H1 (cell line): ENCODE measurements at regions not wholly inside any gene's neighbourhood (a gene's known extent, or its start where the extent isn't known, plus 50 kb on each side); places are given as distances from the start of the nearest gene placed in this dataset.

Source experiments
- CTCF ChIA-PET: fragments of 300-600 bp; sonication (Branson Sonifier 250); formaldehyde crosslinking; loops from one replicate; lab custom pipeline; 2021; ENCODE audit not compliant: partially characterized antibody; lab: Charles Lee
- POLR2A ChIA-PET: fragments of 300-600 bp; sonication (Branson Sonifier 250); formaldehyde crosslinking; loops from one replicate; lab custom pipeline; 2021; ENCODE audit warnings: inconsistent platforms; ENCODE audit not compliant: partially characterized antibody; lab: Charles Lee
- DNase-seq, 2 experiments: peaks; one replicate each; pipeline versions ENCODE4 v3.0.0 to v3.0.0-alpha.2; 2010 to 2022; ENCODE audit warnings: low spot score in 2 of 2, low read depth in 1 of 2, mixed read lengths in 1 of 2
- FAIRE-seq: peaks from 2 replicates; lab custom pipeline; 2011; peaks lifted over from hg19 to GRCh38; lab: Jason Lieb, UNC
- H2AFZ ChIP-seq: 2 replicates; pipeline ENCODE4 v1.8.1; 2012; ENCODE audit warnings: low read length, inconsistent platforms
- H2AK5ac ChIP-seq: 2 replicates; pipeline ENCODE4 v1.6.1; 2013; ENCODE audit warnings: low read depth, low read length
- H2BK120ac ChIP-seq: replicated peaks from 2 replicates; pipeline ENCODE3; 2013; ENCODE audit warnings: low read depth, low read length, inconsistent platforms
- H2BK12ac ChIP-seq: 2 replicates; pipeline ENCODE4 v1.6.1; 2013; ENCODE audit warnings: low read depth, low read length
- H2BK15ac ChIP-seq: 2 replicates; pipeline ENCODE4 v1.6.1; 2013; ENCODE audit warnings: low read length
- H2BK20ac ChIP-seq: 2 replicates; pipeline ENCODE4 v1.6.1; 2013; ENCODE audit warnings: low read length
- H2BK5ac ChIP-seq: 2 replicates; pipeline ENCODE4 v1.6.1; 2013; ENCODE audit warnings: low read depth, low read length
- H3K14ac ChIP-seq: 2 replicates; pipeline ENCODE4 v1.6.1; 2013; ENCODE audit warnings: inconsistent platforms; ENCODE audit not compliant: insufficient read length
- H3K18ac ChIP-seq: 2 replicates; pipeline ENCODE4 v1.6.1; 2013; ENCODE audit warnings: low read length; ENCODE audit errors: extremely low read depth
- H3K23ac ChIP-seq: 2 replicates; pipeline ENCODE4 v1.6.1; 2013; ENCODE audit warnings: inconsistent platforms; ENCODE audit not compliant: insufficient read length
- H3K23me2 ChIP-seq: 2 replicates; pipeline ENCODE4 v1.6.1; 2013; ENCODE audit warnings: low read depth, low read length
- H3K27ac ChIP-seq: 2 replicates; pipeline ENCODE4 v1.6.1; 2011; ENCODE audit warnings: low read depth, low read length, inconsistent platforms
- H3K27me3 ChIP-seq, 4 experiments: replicated peaks in 1 of 4; 1 replicate in 1 of 4; 2 replicates in 3 of 4; pipeline versions ENCODE4 v1.6.1 to v1.8.1; 2011 to 2013; ENCODE audit warnings: low read length in 3 of 4, mild to moderate bottlenecking in 3 of 4, inconsistent platforms in 2 of 4, mixed read lengths in 2 of 4, moderate library complexity in 1 of 4; ENCODE audit not compliant: control insufficient read depth in 3 of 4, insufficient read depth in 3 of 4; ENCODE audit errors: extremely low read depth in 1 of 4
- H3K36me3 ChIP-seq, 4 experiments: 2 replicates each; pipeline versions ENCODE4 v1.6.1 to v1.8.1; 2011 to 2013; ENCODE audit warnings: mild to moderate bottlenecking in 4 of 4, low read length in 3 of 4, moderate library complexity in 2 of 4, control low read depth in 1 of 4, inconsistent platforms in 1 of 4; ENCODE audit not compliant: insufficient read depth in 4 of 4, control insufficient read depth in 2 of 4
- H3K4ac ChIP-seq: replicated peaks from 2 replicates; pipeline ENCODE3; 2013; ENCODE audit warnings: low read length, low read depth, mixed read lengths, inconsistent platforms; ENCODE audit not compliant: insufficient read length
- H3K4me1 ChIP-seq, 4 experiments: replicated peaks in 1 of 4; 1 replicate in 1 of 4; 2 replicates in 3 of 4; pipeline versions ENCODE4 v1.6.1 to v1.8.1; 2011 to 2013; ENCODE audit warnings: low read length in 3 of 4, inconsistent platforms in 2 of 4, mixed read lengths in 1 of 4; ENCODE audit not compliant: insufficient read depth in 4 of 4, control insufficient read depth in 3 of 4
- H3K4me2 ChIP-seq, 2 experiments: 2 replicates each; pipeline versions ENCODE4 v1.6.1 to v1.8.1; 2011 to 2013; ENCODE audit warnings: low read depth in 2 of 2, low read length in 2 of 2, control low read depth in 1 of 2, inconsistent platforms in 1 of 2, mild to moderate bottlenecking in 1 of 2; ENCODE audit not compliant: insufficient read depth in 1 of 2
- H3K4me3 ChIP-seq, 4 experiments: fragments of 200-600, 300-600 bp in 1 of 4; sonication (generic), shearing (Covaris generic), sonication (Bioruptor Twin) in 1 of 4; 2 replicates each; pipeline versions ENCODE4 v1.5.1 to v1.8.1; 2011 to 2016; ENCODE audit warnings: low read length in 4 of 4, low read depth in 3 of 4, control low read depth in 2 of 4, inconsistent platforms in 2 of 4, mild to moderate bottlenecking in 2 of 4, mixed read lengths in 1 of 4, moderate library complexity in 1 of 4; ENCODE audit not compliant: insufficient read depth in 2 of 4; ENCODE audit errors: extremely low read depth in 1 of 4
- H3K56ac ChIP-seq: replicated peaks from 2 replicates; pipeline ENCODE3; 2013; ENCODE audit warnings: low read depth, mild to moderate bottlenecking, mixed read lengths, low read length, inconsistent platforms; ENCODE audit not compliant: insufficient read length
- H3K79me1 ChIP-seq: 2 replicates; pipeline ENCODE4 v1.6.1; 2013; ENCODE audit warnings: low read depth, low read length, control low read depth
- H3K79me2 ChIP-seq, 2 experiments: 2 replicates each; pipeline versions ENCODE4 v1.6.1 to v1.8.1; 2012 to 2013; ENCODE audit warnings: low read length in 2 of 2, mild to moderate bottlenecking in 2 of 2, inconsistent platforms in 1 of 2; ENCODE audit not compliant: insufficient read depth in 2 of 2, control insufficient read depth in 1 of 2
- H3K9ac ChIP-seq, 4 experiments: replicated peaks in 1 of 4; 1 replicate in 1 of 4; 2 replicates in 3 of 4; pipeline versions ENCODE4 v1.6.1 to v1.8.1; 2011 to 2013; ENCODE audit warnings: low read depth in 3 of 4, low read length in 3 of 4, control low read depth in 2 of 4, mild to moderate bottlenecking in 2 of 4, moderate library complexity in 2 of 4, inconsistent platforms in 1 of 4; ENCODE audit errors: extremely low read depth in 1 of 4
- H3K9me3 ChIP-seq, 2 experiments: 2 replicates each; pipeline versions ENCODE4 v1.6.1 to v1.8.1; 2012 to 2013; ENCODE audit warnings: mild to moderate bottlenecking in 2 of 2, moderate library complexity in 2 of 2, control low read depth in 1 of 2, inconsistent platforms in 1 of 2, low read depth in 1 of 2, low read length in 1 of 2, mixed read lengths in 1 of 2; ENCODE audit not compliant: insufficient read depth in 2 of 2
- H4K20me1 ChIP-seq, 2 experiments: replicated peaks in 1 of 2; 2 replicates each; pipeline versions ENCODE3 to v1.8.1; 2011 to 2013; ENCODE audit warnings: inconsistent platforms in 2 of 2, low read length in 2 of 2, mild to moderate bottlenecking in 1 of 2; ENCODE audit not compliant: insufficient read depth in 2 of 2, control insufficient read depth in 1 of 2
- H4K5ac ChIP-seq: 2 replicates; pipeline ENCODE4 v1.6.1; 2013; ENCODE audit warnings: low read length, low read depth, mixed read lengths, inconsistent platforms; ENCODE audit not compliant: insufficient read length
- H4K8ac ChIP-seq: 2 replicates; pipeline ENCODE4 v1.8.0; 2013; ENCODE audit warnings: mild to moderate bottlenecking, moderate library complexity, low read length, inconsistent platforms; ENCODE audit not compliant: insufficient read depth; ENCODE audit errors: extremely low read depth
- H4K91ac ChIP-seq: replicated peaks from 2 replicates; pipeline ENCODE3; 2013; ENCODE audit warnings: low read length, mixed read lengths, inconsistent platforms; ENCODE audit not compliant: insufficient read length
- EGR1 ChIP-seq: IDR thresholded peaks from 2 replicates; pipeline ENCODE4 v1.6.1; 2011; ENCODE audit warnings: low read depth, low read length, borderline replicate concordance
- WGBS, 2 experiments: shearing (Covaris generic) in 1 of 2; methylation state at CpG; one replicate each; pipeline versions ENCODE4 v1.1.6 to v1.1.7; 2013 to 2015; ENCODE audit warnings: low lambda C conversion rate in 2 of 2, mixed read lengths in 2 of 2, inconsistent platforms in 1 of 2, low coverage in 1 of 2, missing lambda C conversion rate in 1 of 2; ENCODE audit not compliant: insufficient replicate concordance in 2 of 2, insufficient coverage in 1 of 2, insufficient read length in 1 of 2; ENCODE audit errors: extremely low coverage in 1 of 2, missing lambda C conversion rate in 1 of 2; 5-methylcytosine and 5-hydroxymethylcytosine counted together
- TF ChIP-seq, protein P1 (sequence below), 3 experiments: IDR thresholded peaks; 1 replicate in 2 of 3; 2 replicates in 1 of 3; pipeline versions ENCODE4 v1.5.1 to v1.6.1; 2011; ENCODE audit warnings: low read length in 3 of 3, mild to moderate bottlenecking in 3 of 3, inconsistent platforms in 2 of 3, low read depth in 1 of 3, moderate library complexity in 1 of 3; ENCODE audit not compliant: insufficient read depth in 1 of 3; ENCODE audit errors: control extremely low read depth in 1 of 3

GRCh38 chr2:9707611-9708160, 76.9 kb upstream of the YWHAQ start:
- H2BK12ac ChIP-seq = no peak overlapping the region
- WGBS, 2 experiments = 92% methylated on average over 10 of the region's 10 CpGs; no CpG with 5 or more reads in 1 of the 2 experiments
- H3K27me3 ChIP-seq = no peaks in the 10 kb centered on the region
- H3K79me2 ChIP-seq = no peaks in the 10 kb centered on the region
- H3K18ac ChIP-seq = no peak overlapping the region
- DNase-seq (no peak), FAIRE-seq (no peak)
- H3K27ac ChIP-seq = no peak overlapping the region
- no peaks in the 10 kb centered on the region for H3K23me2 ChIP-seq
- no peak overlapping the region for H2BK15ac ChIP-seq
- H3K56ac ChIP-seq = no peak overlapping the region
- H3K23ac ChIP-seq = no peak overlapping the region
- H2AK5ac ChIP-seq = no peak overlapping the region
- no peak overlapping the region for H4K5ac ChIP-seq
- CTCF ChIA-PET = interaction anchor here (0.8 to 1.9 kb wide), 12 partner anchors 11 to 313 kb away, joined by 3 to 11 read pairs (median 3); partner anchors contain the start of gene TAF1B
- H3K79me1 ChIP-seq = no peaks in the 10 kb centered on the region
- no peak for TF ChIP-seq EGR1
- TF ChIP-seq, protein P1, sequence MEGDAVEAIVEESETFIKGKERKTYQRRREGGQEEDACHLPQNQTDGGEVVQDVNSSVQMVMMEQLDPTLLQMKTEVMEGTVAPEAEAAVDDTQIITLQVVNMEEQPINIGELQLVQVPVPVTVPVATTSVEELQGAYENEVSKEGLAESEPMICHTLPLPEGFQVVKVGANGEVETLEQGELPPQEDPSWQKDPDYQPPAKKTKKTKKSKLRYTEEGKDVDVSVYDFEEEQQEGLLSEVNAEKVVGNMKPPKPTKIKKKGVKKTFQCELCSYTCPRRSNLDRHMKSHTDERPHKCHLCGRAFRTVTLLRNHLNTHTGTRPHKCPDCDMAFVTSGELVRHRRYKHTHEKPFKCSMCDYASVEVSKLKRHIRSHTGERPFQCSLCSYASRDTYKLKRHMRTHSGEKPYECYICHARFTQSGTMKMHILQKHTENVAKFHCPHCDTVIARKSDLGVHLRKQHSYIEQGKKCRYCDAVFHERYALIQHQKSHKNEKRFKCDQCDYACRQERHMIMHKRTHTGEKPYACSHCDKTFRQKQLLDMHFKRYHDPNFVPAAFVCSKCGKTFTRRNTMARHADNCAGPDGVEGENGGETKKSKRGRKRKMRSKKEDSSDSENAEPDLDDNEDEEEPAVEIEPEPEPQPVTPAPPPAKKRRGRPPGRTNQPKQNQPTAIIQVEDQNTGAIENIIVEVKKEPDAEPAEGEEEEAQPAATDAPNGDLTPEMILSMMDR (IDR thresholded peaks at IDR 0.05; ENCODE audit: control extremely low read depth in 1 of 3, insufficient read depth in 1 of 3, low read depth in 1 of 3, low read length in 3 of 3) = peak in 1 of 3 experiments; percentile 18; a peak in 1 of 4 replicates
- H2BK20ac ChIP-seq = no peak overlapping the region
- peaks cover 0 to 3% of the 10 kb centered on the region in 2 experiments; a peak in 1 of 4 replicates for H3K9me3 ChIP-seq
- no peak overlapping the region for H4K8ac ChIP-seq
- H3K36me3 ChIP-seq = no peaks in the 10 kb centered on the region
- peaks cover 0 to 2% of the 10 kb centered on the region in 2 experiments for H4K20me1 ChIP-seq
- H2BK120ac ChIP-seq = no peak overlapping the region
- H2BK5ac ChIP-seq = no peak overlapping the region
- H2AFZ ChIP-seq = no peak overlapping the region
- no peak overlapping the region for H3K9ac ChIP-seq
- H3K4me1 ChIP-seq = no peaks in the 10 kb centered on the region
- no peak overlapping the region for H3K4me3 ChIP-seq
- no peak overlapping the region for H4K91ac ChIP-seq
- no peak overlapping the region for H3K14ac ChIP-seq
- no peak overlapping the region for H3K4ac ChIP-seq
- no peak overlapping the region for H3K4me2 ChIP-seq
- POLR2A ChIA-PET = interaction anchor here (0.7 to 1.9 kb wide), 2 partner anchors 54 to 77 kb away, joined by 3 to 8 read pairs; partner anchors contain the start of gene YWHAQ
